Activated T-cell treated with anti-CD3 and anti-CD28 coated beads for 4 hours (primary cell): ENCODE measurements at regions not wholly inside any gene's neighbourhood (a gene's known extent, or its start where the extent isn't known, plus 50 kb on each side); places are given as distances from the start of the nearest gene placed in this dataset.

Experiments
- DNase-seq: peaks from one replicate; pipeline ENCODE4 v3.0.0-alpha.2; 2020

DNA sequence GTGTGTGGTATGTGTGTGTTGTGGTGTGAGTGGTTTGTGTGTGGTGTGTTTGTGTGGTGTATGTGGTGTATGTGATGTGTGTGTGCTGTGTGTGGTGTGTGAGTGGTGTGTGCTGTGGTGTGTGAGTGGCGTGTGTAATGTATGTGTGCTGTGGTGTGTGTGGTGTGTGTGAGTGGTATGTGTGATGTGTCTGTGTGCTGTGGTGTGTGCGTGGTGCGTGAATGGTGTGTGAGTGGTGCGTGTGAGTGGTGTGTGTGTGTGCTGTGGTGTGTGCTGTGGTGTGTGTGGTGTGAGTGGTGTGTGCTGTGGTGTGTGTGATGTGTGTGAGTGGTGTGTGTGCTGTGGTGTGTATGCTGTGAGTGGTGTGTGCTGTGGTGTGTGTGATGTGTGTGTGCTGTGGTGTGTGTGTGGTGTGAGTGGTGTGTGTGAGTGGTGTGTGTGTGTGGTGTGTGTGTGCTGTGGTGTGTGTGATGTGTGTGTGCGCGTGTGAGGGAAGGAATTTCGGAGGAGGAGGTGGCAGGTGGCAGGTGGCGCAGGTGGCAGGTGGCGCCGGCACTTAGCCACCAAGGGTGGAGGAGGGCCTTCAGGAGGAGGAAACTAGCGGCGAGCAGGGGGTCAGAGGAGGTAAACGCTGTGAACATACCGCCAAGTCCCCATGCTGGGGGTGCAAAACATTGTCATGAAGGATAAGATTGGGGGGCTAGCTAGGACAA is 191.8 kb downstream of the MELK start:
- no peak for DNase-seq

DNA sequence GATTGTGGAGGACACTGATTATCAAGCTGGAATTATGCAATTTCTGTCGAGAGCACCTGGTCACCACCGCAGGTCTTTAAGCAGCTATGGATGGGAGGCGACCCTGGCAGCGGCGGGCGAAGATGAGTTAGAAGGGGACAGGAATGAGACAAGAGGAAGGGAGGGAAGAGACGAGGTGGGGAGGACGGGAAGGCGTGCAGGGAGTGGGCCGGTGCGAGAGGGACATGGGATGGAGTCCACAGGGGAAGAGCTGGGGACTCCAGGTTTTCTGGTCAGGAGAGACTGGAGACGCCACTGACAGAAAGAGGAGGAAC is 192.3 kb downstream of the MELK start:
- no peak for DNase-seq

DNA sequence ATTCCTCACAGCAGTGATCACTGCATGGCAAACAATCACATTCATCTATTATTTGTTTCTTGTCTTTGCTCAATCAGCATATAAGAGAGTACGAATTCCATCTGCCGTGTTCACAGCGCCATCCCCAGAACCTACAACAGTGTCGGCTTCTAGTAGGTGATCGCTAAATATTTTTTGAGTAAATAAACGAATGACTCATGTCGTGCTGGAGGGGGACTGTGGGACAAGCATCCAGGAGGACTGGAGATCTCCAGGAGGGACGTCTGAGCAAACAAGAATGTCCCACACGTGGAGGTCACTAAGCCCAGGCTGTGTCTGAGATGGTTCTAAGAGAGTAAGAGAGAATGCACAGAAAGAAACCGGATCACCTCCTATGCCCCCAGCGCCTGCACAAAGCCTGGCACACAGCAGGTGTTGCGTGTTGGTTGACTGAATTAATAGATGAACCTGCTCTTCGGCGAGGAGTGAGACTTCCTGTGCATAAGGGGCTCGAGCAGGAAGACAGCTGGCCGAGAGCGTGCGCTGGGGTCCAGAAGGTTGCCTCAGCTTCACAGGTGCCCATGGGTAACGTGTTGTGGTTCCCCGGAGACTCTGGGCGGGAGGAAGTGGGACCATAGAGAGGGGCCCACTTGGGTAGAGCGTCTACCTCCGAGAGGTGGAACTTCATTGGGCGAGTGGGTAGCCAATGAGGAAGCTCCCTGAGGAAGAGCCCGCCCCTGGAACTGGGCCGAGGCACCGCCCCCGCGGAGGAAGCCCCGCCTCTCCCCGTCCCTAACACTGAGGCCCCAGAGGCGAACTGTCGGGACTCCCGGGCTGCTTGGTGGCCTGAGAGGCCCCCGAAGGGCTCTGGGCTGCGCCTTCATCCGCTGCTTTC is 193.0 kb downstream of the MELK start:
- DNase-seq, result peak; percentile 85

DNA sequence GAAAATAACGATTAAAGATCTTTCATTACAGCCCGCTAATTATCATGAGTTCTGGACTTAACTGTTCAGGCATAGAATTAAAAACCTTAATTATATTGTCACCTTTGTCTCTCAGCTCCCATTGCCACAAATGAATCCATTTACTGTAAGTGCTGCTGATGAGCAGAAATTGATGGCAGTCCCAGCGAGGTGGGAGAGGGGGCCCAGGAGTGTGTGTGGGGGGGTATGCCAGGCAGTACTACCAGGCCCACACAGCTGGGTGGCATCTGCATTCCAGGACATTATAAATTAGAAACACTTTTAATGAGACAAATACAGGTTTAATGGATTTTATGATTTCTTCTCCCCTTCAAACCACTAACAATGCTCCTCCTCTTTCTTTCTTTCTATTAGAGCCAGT is 196.0 kb downstream of the MELK start:
- DNase-seq, result no peak

DNA sequence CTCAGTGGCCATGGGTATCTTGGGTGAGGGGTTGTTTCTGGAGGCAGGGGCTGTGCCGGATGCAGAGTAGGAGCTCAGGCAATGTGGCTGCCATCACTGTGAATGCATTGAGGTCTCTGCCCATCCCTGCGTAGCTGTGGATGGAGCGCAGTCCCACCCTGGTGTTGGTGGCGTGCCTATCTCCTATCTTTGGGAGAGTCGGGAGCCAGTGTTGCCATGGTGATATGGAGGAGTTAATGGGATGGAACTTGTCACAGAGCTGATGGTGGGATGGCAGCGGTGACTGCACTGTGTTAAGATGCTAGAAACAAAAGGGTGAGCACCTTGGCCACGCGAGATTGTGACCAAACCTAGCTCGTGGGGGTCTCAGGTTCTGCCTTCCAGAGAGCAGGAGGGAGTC is 197.3 kb downstream of the MELK start:
- DNase-seq, result no peak

DNA sequence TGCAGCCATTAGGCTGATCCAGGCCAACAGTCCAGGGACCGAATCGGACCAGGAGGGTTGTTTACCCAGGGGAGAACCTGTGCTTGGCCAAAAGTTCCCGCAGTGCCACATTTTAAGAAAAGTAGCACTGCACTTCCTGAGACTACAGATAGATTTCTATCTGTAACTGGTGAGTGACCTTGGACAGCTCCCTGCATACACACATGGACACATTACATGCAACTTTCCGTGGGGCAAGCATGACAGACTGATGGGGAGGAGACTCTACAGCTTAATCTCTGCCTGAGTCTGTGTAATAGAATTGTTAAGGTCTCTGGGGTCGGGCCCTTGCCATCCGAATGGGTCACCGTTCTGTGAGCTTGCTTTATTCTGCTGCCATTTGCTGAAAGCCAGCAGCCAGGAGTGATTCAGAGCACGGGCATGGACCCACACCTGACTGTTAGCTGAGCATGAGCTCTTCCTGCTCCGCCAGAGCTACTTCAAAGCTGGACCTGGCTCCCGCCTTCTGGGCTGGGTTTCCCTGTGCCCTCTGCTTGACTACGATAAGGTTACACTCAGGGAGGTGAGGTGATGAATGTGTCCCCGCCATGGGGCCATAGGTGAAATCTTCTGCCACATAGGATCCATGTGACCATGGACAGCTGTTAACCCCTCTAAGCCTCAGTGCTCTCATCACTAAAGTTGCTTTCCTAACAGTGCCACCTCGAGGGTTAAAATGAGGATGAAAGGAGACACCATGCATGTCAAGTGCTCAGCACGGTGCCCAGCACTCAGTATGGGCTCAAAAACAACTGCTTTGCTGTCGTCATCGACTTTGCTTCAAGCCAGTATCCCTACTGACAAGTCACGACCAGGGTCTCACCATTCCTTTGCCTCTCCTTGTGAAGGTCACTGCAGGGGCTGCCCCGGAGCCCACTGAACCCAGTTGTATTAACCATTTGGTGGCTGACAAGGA is 200.0 kb downstream of the MELK start:
- DNase-seq, result no peak

DNA sequence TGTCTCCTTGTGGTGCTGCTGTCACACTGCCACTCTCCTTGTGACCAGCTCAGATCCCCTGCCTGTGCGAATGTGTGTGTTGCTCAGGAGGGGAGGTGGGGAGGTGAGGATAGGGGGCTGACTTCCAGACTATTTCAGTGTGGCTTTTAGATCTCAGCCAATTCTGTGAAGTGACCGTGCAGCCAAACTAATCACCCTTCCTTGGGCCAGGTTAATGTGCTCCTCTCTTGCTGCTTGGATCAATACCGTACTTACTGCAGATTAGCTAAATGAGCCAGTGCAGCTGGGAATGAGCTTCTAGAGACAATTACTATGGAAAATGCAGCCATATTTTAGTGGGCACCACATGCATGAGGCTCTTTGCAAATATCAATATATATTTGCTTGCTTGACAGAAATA is 206.0 kb downstream of the MELK start:
- DNase-seq, result no peak

DNA sequence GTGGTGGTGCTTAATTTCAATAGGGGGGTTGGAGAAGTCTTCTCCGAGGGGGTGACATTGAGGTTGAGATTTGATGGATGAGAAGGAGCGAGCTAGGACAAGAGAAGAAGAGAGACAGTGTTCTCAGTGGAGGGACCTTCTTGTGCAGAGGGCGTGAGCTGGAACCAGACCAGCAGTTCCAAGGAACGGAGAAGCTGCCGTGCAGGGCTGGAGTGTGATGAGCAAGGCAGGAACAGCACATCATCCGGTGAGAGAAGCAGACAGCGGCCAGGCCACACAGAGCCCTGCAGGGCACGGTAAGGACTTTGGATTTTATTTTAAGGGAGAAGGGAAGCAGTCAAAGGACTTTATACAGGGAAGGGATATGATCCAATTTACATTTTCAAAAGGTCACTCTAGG is 206.9 kb downstream of the MELK start:
- no peak for DNase-seq

DNA sequence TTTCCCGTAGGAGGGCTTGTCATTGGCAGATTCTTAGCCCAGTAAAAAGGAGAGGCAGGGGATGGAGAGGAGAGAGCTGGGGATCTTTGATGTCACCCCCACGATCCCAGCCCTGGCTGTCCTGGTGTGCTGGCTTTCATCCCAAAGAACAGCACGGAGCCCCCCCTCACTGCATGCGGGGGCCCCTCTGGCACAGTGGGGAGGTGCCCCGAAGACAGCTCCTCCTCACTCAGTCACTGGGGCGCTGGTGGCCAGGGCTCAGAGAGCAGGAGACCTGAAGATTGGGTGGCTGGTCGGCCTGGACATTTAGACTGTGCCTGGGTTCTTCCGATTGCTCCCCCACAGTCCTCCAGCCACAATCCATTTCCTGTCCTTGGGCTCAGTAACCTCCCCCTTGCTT is 207.5 kb downstream of the MELK start:
- DNase-seq, result no peak

DNA sequence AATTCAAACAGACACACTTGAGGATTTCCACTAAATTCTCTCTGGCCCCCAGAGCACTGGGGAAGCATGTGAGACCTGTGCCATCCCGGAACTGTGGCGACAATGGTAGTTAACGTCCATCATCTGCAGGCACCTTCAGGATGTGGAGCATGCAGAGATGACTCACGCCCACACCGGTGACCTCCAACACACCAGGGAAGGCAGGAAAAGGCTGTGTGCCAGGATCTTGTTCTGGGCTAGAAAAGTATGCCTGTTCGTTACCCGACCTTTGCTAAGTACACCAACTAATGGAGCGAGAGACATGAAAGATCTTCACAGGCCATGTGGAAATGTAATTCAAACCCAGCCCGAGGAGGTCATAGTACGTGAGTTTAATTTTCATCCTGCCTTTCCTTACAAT is 208.8 kb downstream of the MELK start:
- no peak for DNase-seq
